PC-9 (cell line): ENCODE measurements at regions not wholly inside any gene's neighbourhood (a gene's known extent, or its start where the extent isn't known, plus 50 kb on each side); places are given as distances from the start of the nearest gene placed in this dataset.

Experiments
- CTCF ChIP-seq: fragments of 200-600 bp; sonication (generic); conservative IDR thresholded peaks from 2 replicates; pipeline ENCODE4 v1.6.1; 2017; ENCODE audit warnings: mixed run types, antibody characterized with exemption, mild to moderate bottlenecking, moderate library complexity
- EZH2 ChIP-seq: fragments of 200-600 bp; sonication (generic); IDR thresholded peaks from 2 replicates; pipeline ENCODE4 v1.8.0; 2017; ENCODE audit warnings: antibody characterized with exemption, low read depth

DNA sequence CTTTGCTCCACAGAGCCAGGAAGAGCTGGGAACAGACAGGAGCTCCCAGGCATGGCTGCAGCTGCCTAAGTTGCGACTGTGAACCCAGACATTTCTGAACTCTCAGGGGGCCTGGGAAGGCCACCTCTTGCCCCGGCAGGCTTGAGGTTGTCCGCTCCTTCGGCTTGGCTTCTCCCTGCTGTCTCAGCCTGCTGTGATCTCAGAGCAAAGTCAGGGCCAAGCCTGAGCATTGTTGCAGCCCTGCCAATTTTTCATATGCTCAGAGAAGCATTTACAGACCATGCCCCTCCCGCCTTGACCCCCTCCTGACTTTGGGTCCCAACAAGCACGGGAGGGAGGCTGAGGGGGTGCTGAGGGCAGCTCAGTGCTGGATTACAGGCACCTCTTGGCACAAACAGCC is 1439.1 kb upstream of the FLRT2 start:
- TF ChIP-seq CTCF (no peak), EZH2 (no peak)
